Endothelial cell of umbilical vein (primary cell): ENCODE measurements at regions not wholly inside any gene's neighbourhood (a gene's known extent, or its start where the extent isn't known, plus 50 kb on each side); places are given as distances from the start of the nearest gene placed in this dataset.

Experiments
- BruUV-seq: library from RNA; stranded (reverse); fragments of 400-500 nt; replicated peaks from 2 replicates; lab custom pipeline; 2021; lab: Mats Ljungman, UMichigan
- CTCF ChIA-PET: fragments of 300-600, 350-600 bp; sonication (Branson Sonifier 250); formaldehyde crosslinking; loops from one replicate; lab custom pipeline; 2021; ENCODE audit warnings: antibody characterized with exemption, inconsistent platforms; lab: Charles Lee
- POLR2A ChIA-PET: fragments of 300-600, 350-600 bp; sonication (Branson Sonifier 250); formaldehyde crosslinking; loops from one replicate; lab custom pipeline; 2021; ENCODE audit warnings: antibody characterized with exemption, inconsistent platforms; lab: Charles Lee
- DNase-seq: peaks from one replicate; pipeline ENCODE4 v3.0.0-alpha.2; 2011; ENCODE audit warnings: low read depth, low spot score
- FAIRE-seq: peaks from 2 replicates; lab custom pipeline; 2011; peaks lifted over from hg19 to GRCh38; lab: Jason Lieb, UNC
- H2AFZ ChIP-seq: 2 replicates; pipeline ENCODE4 v1.6.0; 2012; ENCODE audit warnings: low read depth, low read length, control low read depth, inconsistent platforms
- H3K27ac ChIP-seq: 2 replicates; pipeline ENCODE4 v1.5.1; 2011; ENCODE audit warnings: low read depth, mild to moderate bottlenecking, control low read depth, low read length, moderate library complexity; ENCODE audit not compliant: insufficient read depth
- H3K27me3 ChIP-seq, 2 experiments: 2 replicates each; pipeline versions ENCODE4 v1.6.0 to v1.6.1; 2011; ENCODE audit warnings: low read length in 2 of 2, mixed read lengths in 1 of 2; ENCODE audit not compliant: control insufficient read depth in 2 of 2, insufficient read depth in 2 of 2
- H3K36me3 ChIP-seq, 2 experiments: 2 replicates in 1 of 2; 3 replicates in 1 of 2; pipeline ENCODE4 v1.5.1; 2011; ENCODE audit warnings: low read length in 2 of 2, mild to moderate bottlenecking in 1 of 2, moderate library complexity in 1 of 2; ENCODE audit not compliant: control insufficient read depth in 2 of 2, insufficient read depth in 2 of 2; ENCODE audit errors: extremely low read depth in 1 of 2
- H3K4me1 ChIP-seq: 3 replicates; pipeline ENCODE4 v1.5.1; 2011; ENCODE audit warnings: mild to moderate bottlenecking, low read length; ENCODE audit not compliant: control insufficient read depth, insufficient read depth; ENCODE audit errors: extremely low read depth
- H3K4me2 ChIP-seq: 2 replicates; pipeline ENCODE4 v1.6.1; 2011; ENCODE audit warnings: low read length, control low read depth, mixed read lengths; ENCODE audit not compliant: insufficient read depth
- H3K4me3 ChIP-seq, 3 experiments: fragments of 200-600 bp in 1 of 3; sonication (generic), shearing (Covaris generic) in 1 of 3; replicated peaks in 1 of 3; 2 replicates each; pipeline ENCODE4 v1.5.1; 2011 to 2016; ENCODE audit warnings: control low read depth in 3 of 3, low read length in 3 of 3, mild to moderate bottlenecking in 2 of 3, inconsistent platforms in 1 of 3, low read depth in 1 of 3, moderate library complexity in 1 of 3; ENCODE audit not compliant: insufficient read depth in 1 of 3
- H3K79me2 ChIP-seq: 2 replicates; pipeline ENCODE4 v1.6.0; 2012; ENCODE audit warnings: low read length, inconsistent platforms; ENCODE audit not compliant: control insufficient read depth, insufficient read depth
- H3K9ac ChIP-seq: replicated peaks from 2 replicates; pipeline ENCODE3; 2011; ENCODE audit warnings: low read length, control low read depth; ENCODE audit not compliant: insufficient read depth; ENCODE audit errors: extremely low read depth
- H3K9me1 ChIP-seq: replicated peaks from 3 replicates; pipeline ENCODE4 v1.6.0; 2011; ENCODE audit warnings: mild to moderate bottlenecking, low read length; ENCODE audit not compliant: control insufficient read depth, insufficient read depth; ENCODE audit errors: extremely low read depth
- H3K9me3 ChIP-seq: replicated peaks from 2 replicates; pipeline ENCODE4 v1.5.1; 2012; ENCODE audit warnings: low read length, inconsistent platforms; ENCODE audit not compliant: control insufficient read depth, insufficient read depth
- H4K20me1 ChIP-seq: replicated peaks from 2 replicates; pipeline ENCODE3; 2011; ENCODE audit warnings: mild to moderate bottlenecking, low read length; ENCODE audit not compliant: control insufficient read depth, insufficient read depth; ENCODE audit errors: extremely low read depth
- EZH2 ChIP-seq: IDR thresholded peaks from 2 replicates; pipeline ENCODE4 v1.6.1; 2012; ENCODE audit warnings: borderline replicate concordance, low read depth, mild to moderate bottlenecking, moderate library complexity, low read length, inconsistent platforms; ENCODE audit not compliant: severe bottlenecking
- FOS ChIP-seq: IDR thresholded peaks from 2 replicates; pipeline ENCODE4 v1.6.1; 2011; ENCODE audit warnings: mild to moderate bottlenecking, low read length, moderate library complexity, borderline replicate concordance; ENCODE audit not compliant: insufficient read depth
- GATA2 ChIP-seq: IDR thresholded peaks from 2 replicates; pipeline ENCODE4 v1.7.0; 2011; ENCODE audit warnings: low read depth, mild to moderate bottlenecking, moderate library complexity, mixed read lengths, low read length; ENCODE audit not compliant: insufficient read length, insufficient read depth
- JUN ChIP-seq: IDR thresholded peaks from 2 replicates; pipeline ENCODE4 v1.6.1; 2011; ENCODE audit warnings: borderline replicate concordance, low read depth; ENCODE audit not compliant: insufficient read length, insufficient read depth
- MYC ChIP-seq: IDR thresholded peaks from one replicate; pipeline ENCODE4 v1.6.1; 2011; ENCODE audit warnings: mild to moderate bottlenecking, low read depth, low read length
- POLR2A ChIP-seq: IDR thresholded peaks from 2 replicates; pipeline ENCODE4 v1.6.1; 2012; ENCODE audit warnings: low read depth, mild to moderate bottlenecking, control low read depth, low read length
- POLR2AphosphoS5 ChIP-seq: IDR thresholded peaks from 2 replicates; pipeline ENCODE4 v1.6.1; 2012; ENCODE audit warnings: low read depth, mild to moderate bottlenecking, control low read depth, low read length, moderate library complexity; ENCODE audit not compliant: insufficient read depth
- dilution Hi-C: fragments of 300-500 bp; cut with MboI; formaldehyde crosslinking; loops from one replicate; pipeline ENCODE4 v1.15.0; 2019; ENCODE audit warnings: low sequenced_read_pairs; ENCODE audit not compliant: extremely low pct_ligation_motif_present
- intact Hi-C: fragments of 100-400 bp; cut with micrococcal nuclease; formaldehyde crosslinking; loops from one replicate; pipeline ENCODE4 v1.10.0; 2022
- TF ChIP-seq, protein P1 (sequence below): IDR thresholded peaks from 2 replicates; pipeline ENCODE4 v1.6.1; 2011; ENCODE audit not compliant: insufficient read depth, insufficient read length
- TF ChIP-seq, protein P2 (sequence below), 2 donors: IDR thresholded peaks; 1 replicate in 1 of 2; 2 replicates in 1 of 2; pipeline ENCODE4 v1.5.1; 2011; ENCODE audit warnings: low read length in 2 of 2, mild to moderate bottlenecking in 2 of 2, moderate library complexity in 2 of 2, control low read depth in 1 of 2, inconsistent platforms in 1 of 2, low read depth in 1 of 2; ENCODE audit not compliant: insufficient read depth in 1 of 2; ENCODE audit errors: extremely low read depth in 1 of 2

DNA sequence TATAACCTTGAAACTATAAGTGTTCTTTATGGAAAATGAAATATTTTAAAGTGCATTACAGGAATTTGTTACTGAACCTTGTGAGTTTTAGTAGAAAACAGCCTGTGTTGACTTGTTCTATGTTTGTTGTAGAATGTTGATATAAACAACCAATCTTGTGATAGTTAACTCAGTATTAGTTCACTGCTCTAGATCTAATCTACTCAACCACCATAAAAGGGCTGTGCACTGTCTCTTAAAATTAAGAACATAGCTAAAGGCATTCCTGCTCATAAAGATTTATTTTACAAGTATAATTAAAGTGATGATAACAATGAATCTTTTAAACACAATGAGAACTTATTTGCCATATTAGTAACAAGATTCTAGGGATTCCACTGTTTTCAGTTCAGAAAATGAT lies 110.5 kb upstream of the KLF7 start:
- no peak for FAIRE-seq
- H3K79me2 ChIP-seq = no peaks in the 10 kb centered on the region
- POLR2A ChIA-PET = no interaction called here
- H3K27ac ChIP-seq = no peak overlapping the region
- no peak for DNase-seq
- H4K20me1 ChIP-seq = no peaks in the 10 kb centered on the region
- H3K27me3 ChIP-seq = no peaks in the 10 kb centered on the region
- peaks cover 5% of the 10 kb centered on the region for H3K4me1 ChIP-seq
- H3K4me3 ChIP-seq = no peak overlapping the region
- H3K9ac ChIP-seq = no peak overlapping the region
- H2AFZ ChIP-seq = no peak overlapping the region
- H3K9me3 ChIP-seq = no peaks in the 10 kb centered on the region
- H3K4me2 ChIP-seq = no peak overlapping the region
- H3K36me3 ChIP-seq = no peaks in the 10 kb centered on the region
- dilution Hi-C loops (no loop called here), intact Hi-C loops (no loop called here)
- no peaks in the 10 kb centered on the region for H3K9me1 ChIP-seq
- CTCF ChIA-PET = interaction anchor here (1.3 to 1.8 kb wide), 2 partner anchors 11 to 18 kb away, joined by 3 to 5 read pairs; no protein-coding TSS in a partner anchor
- no peak for TF ChIP-seq FOS
- no peak for TF ChIP-seq POLR2AphosphoS5
- TF ChIP-seq JUN = no peak
- no peak for TF ChIP-seq EZH2
- TF ChIP-seq MYC = no peak
- TF ChIP-seq GATA2 = no peak
- TF ChIP-seq, protein P1, sequence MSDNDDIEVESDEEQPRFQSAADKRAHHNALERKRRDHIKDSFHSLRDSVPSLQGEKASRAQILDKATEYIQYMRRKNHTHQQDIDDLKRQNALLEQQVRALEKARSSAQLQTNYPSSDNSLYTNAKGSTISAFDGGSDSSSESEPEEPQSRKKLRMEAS = no peak
- TF ChIP-seq, protein P2, sequence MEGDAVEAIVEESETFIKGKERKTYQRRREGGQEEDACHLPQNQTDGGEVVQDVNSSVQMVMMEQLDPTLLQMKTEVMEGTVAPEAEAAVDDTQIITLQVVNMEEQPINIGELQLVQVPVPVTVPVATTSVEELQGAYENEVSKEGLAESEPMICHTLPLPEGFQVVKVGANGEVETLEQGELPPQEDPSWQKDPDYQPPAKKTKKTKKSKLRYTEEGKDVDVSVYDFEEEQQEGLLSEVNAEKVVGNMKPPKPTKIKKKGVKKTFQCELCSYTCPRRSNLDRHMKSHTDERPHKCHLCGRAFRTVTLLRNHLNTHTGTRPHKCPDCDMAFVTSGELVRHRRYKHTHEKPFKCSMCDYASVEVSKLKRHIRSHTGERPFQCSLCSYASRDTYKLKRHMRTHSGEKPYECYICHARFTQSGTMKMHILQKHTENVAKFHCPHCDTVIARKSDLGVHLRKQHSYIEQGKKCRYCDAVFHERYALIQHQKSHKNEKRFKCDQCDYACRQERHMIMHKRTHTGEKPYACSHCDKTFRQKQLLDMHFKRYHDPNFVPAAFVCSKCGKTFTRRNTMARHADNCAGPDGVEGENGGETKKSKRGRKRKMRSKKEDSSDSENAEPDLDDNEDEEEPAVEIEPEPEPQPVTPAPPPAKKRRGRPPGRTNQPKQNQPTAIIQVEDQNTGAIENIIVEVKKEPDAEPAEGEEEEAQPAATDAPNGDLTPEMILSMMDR (IDR thresholded peaks at IDR 0.05; ENCODE audit: extremely low read depth in 1 of 2, insufficient read depth in 1 of 2, low read depth in 1 of 2, low read length in 2 of 2) = no peak
- no peak for TF ChIP-seq POLR2A
- BruUV-seq = no TSS peak
